WTC11 (cell line): ENCODE measurements at regions not wholly inside any gene's neighbourhood (a gene's known extent, or its start where the extent isn't known, plus 50 kb on each side); places are given as distances from the start of the nearest gene placed in this dataset.

Experiments used
- ATAC-seq: fragments of 200-7000 bp; cut with Tn5 transposase; 2 replicates; pipeline ENCODE4 v1.10.0; 2021; ENCODE audit warnings: mild to moderate bottlenecking, moderate library complexity
- CTCF ChIA-PET: fragments of 300-600 bp; sonication (Branson Sonifier 250); formaldehyde crosslinking; loops from one replicate; lab custom pipeline; 2021; ENCODE audit warnings: antibody characterized with exemption; lab: Charles Lee
- POLR2A ChIA-PET: fragments of 350-600 bp; sonication (Branson Sonifier 250); formaldehyde crosslinking; loops from one replicate; lab custom pipeline; 2021; ENCODE audit warnings: antibody characterized with exemption; lab: Charles Lee
- DNase-seq: peaks from one replicate; pipeline ENCODE4 v3.0.0; 2021; ENCODE audit warnings: low spot score
- H3K27ac Mint-ChIP-seq: 2 replicates; pipeline ENCODE4 v1.8.0; 2021; ENCODE audit warnings: mixed read lengths
- H3K27me3 Mint-ChIP-seq: 2 replicates; pipeline ENCODE4 v1.8.0; 2021; ENCODE audit warnings: low read depth, mild to moderate bottlenecking, moderate library complexity, mixed read lengths
- H3K36me3 Mint-ChIP-seq: 2 replicates; pipeline ENCODE4 v1.8.0; 2021; ENCODE audit warnings: mixed read lengths
- H3K4me1 Mint-ChIP-seq: 2 replicates; pipeline ENCODE4 v1.8.0; 2022; ENCODE audit warnings: mixed read lengths
- H3K4me3 Mint-ChIP-seq: 2 replicates; pipeline ENCODE4 v1.8.0; 2021; ENCODE audit warnings: mild to moderate bottlenecking, moderate library complexity, mixed read lengths
- H3K9me3 Mint-ChIP-seq: 2 replicates; pipeline ENCODE4 v1.8.0; 2021; ENCODE audit warnings: mixed read lengths
- ATF1 ChIP-seq: sonication (generic); formaldehyde crosslinking; IDR thresholded peaks from 2 replicates; pipeline ENCODE4 v1.8.1; 2023; ENCODE audit warnings: mild to moderate bottlenecking, moderate library complexity, missing genetic modification reagents
- CBFB ChIP-seq: sonication (generic); formaldehyde crosslinking; IDR thresholded peaks from 2 replicates; pipeline ENCODE4 v1.8.1; 2022; ENCODE audit warnings: mild to moderate bottlenecking, low read depth, missing genetic modification reagents
- CREM ChIP-seq: sonication (generic); formaldehyde crosslinking; IDR thresholded peaks from 2 replicates; pipeline ENCODE4 v1.8.1; 2022; ENCODE audit warnings: mild to moderate bottlenecking, missing genetic modification reagents, moderate library complexity
- ELF4 ChIP-seq: sonication (generic); formaldehyde crosslinking; IDR thresholded peaks from 2 replicates; pipeline ENCODE4 v1.8.1; 2022; ENCODE audit warnings: low read depth, mild to moderate bottlenecking, moderate library complexity, missing genetic modification reagents
- ESRRA ChIP-seq: sonication (generic); formaldehyde crosslinking; IDR thresholded peaks from 2 replicates; pipeline ENCODE4 v1.8.1; 2022; ENCODE audit warnings: mild to moderate bottlenecking, missing genetic modification reagents, borderline replicate concordance
- ETV6 ChIP-seq: sonication (generic); formaldehyde crosslinking; IDR thresholded peaks from 2 replicates; pipeline ENCODE4 v1.8.1; 2022; ENCODE audit warnings: mild to moderate bottlenecking, missing genetic modification reagents
- GRHL2 ChIP-seq: fragments of 250-450 bp; sonication (Bioruptor Pico); IDR thresholded peaks from 2 replicates; pipeline ENCODE4 v1.8.0; 2022; ENCODE audit warnings: mild to moderate bottlenecking, moderate library complexity; ENCODE audit not compliant: insufficient replicate concordance, severe bottlenecking
- HMGA2 ChIP-seq: fragments of 250-450 bp; sonication (Bioruptor Pico); IDR thresholded peaks from 2 replicates; pipeline ENCODE4 v1.4.0; 2021; ENCODE audit warnings: mild to moderate bottlenecking, moderate library complexity
- JAZF1 ChIP-seq: fragments of 250-450 bp; sonication (Bioruptor Pico); IDR thresholded peaks from 2 replicates; pipeline ENCODE4 v1.9.0; 2021; ENCODE audit warnings: moderate library complexity, mild to moderate bottlenecking, inconsistent platforms
- KAT7 ChIP-seq: sonication (generic); formaldehyde crosslinking; IDR thresholded peaks from 2 replicates; pipeline ENCODE4 v1.8.1; 2023; ENCODE audit warnings: missing genetic modification reagents, mild to moderate bottlenecking, borderline replicate concordance
- NFE2L1 ChIP-seq: sonication (generic); formaldehyde crosslinking; IDR thresholded peaks from 2 replicates; pipeline ENCODE4 v1.8.1; 2023; ENCODE audit warnings: missing genetic modification reagents
- NFYB ChIP-seq: sonication (generic); formaldehyde crosslinking; conservative IDR thresholded peaks from 2 replicates; pipeline ENCODE4 v1.8.0; 2022; ENCODE audit warnings: low read depth, missing genetic modification reagents
- NR1H2 ChIP-seq: sonication (generic); formaldehyde crosslinking; IDR thresholded peaks from 2 replicates; pipeline ENCODE4 v1.9.0; 2021; ENCODE audit warnings: mild to moderate bottlenecking, moderate library complexity, missing genetic modification reagents
- RELA ChIP-seq: sonication (generic); formaldehyde crosslinking; IDR thresholded peaks from 2 replicates; pipeline ENCODE4 v1.8.1; 2022; ENCODE audit warnings: missing genetic modification reagents, mild to moderate bottlenecking, borderline replicate concordance
- TCF7 ChIP-seq: sonication (generic); formaldehyde crosslinking; IDR thresholded peaks from 2 replicates; pipeline ENCODE4 v1.8.0; 2022; ENCODE audit warnings: mild to moderate bottlenecking, low read depth, missing genetic modification reagents, moderate library complexity
- TEAD1 ChIP-seq: sonication (generic); formaldehyde crosslinking; IDR thresholded peaks from 2 replicates; pipeline ENCODE4 v1.8.0; 2022; ENCODE audit warnings: mild to moderate bottlenecking, missing genetic modification reagents
- ZBTB21 ChIP-seq: sonication (generic); formaldehyde crosslinking; IDR thresholded peaks from 2 replicates; pipeline ENCODE4 v1.8.1; 2023; ENCODE audit warnings: mild to moderate bottlenecking, missing genetic modification reagents, borderline replicate concordance
- ZNF121 ChIP-seq: sonication (generic); formaldehyde crosslinking; IDR thresholded peaks from 2 replicates; pipeline ENCODE4 v1.8.0; 2023; ENCODE audit warnings: missing genetic modification reagents
- ZNF138 ChIP-seq: sonication (generic); formaldehyde crosslinking; conservative IDR thresholded peaks from 2 replicates; pipeline ENCODE4 v1.8.1; 2022; ENCODE audit warnings: mild to moderate bottlenecking, moderate library complexity, missing genetic modification reagents
- ZNF396 ChIP-seq: fragments of 250-450 bp; sonication (Bioruptor Pico); IDR thresholded peaks from 2 replicates; pipeline ENCODE4 v1.8.0; 2021; ENCODE audit warnings: mild to moderate bottlenecking, moderate library complexity, borderline replicate concordance
- ZNF423 ChIP-seq: fragments of 250-450 bp; sonication (Bioruptor Pico); IDR thresholded peaks from 2 replicates; pipeline ENCODE4 v2.1.2; 2022; ENCODE audit warnings: mild to moderate bottlenecking, moderate library complexity
- TF ChIP-seq, protein P1 (sequence below): sonication (generic); formaldehyde crosslinking; IDR thresholded peaks from 2 replicates; pipeline ENCODE4 v1.8.1; 2022; ENCODE audit warnings: mild to moderate bottlenecking, missing genetic modification reagents, moderate library complexity, borderline replicate concordance
- TF ChIP-seq, protein P2 (sequence below): sonication (generic); formaldehyde crosslinking; IDR thresholded peaks from 2 replicates; pipeline ENCODE4 v1.8.1; 2023; ENCODE audit warnings: mild to moderate bottlenecking, moderate library complexity, missing genetic modification reagents
- TF ChIP-seq, protein P3 (sequence below): sonication (generic); formaldehyde crosslinking; IDR thresholded peaks from 2 replicates; pipeline ENCODE4 v1.8.0; 2022; ENCODE audit warnings: mild to moderate bottlenecking, missing genetic modification reagents
- TF ChIP-seq, protein P4 (sequence below): sonication (generic); formaldehyde crosslinking; IDR thresholded peaks from 2 replicates; pipeline ENCODE4 v1.8.1; 2023; ENCODE audit warnings: mild to moderate bottlenecking, missing genetic modification reagents
- TF ChIP-seq, protein P5 (sequence below): fragments of 250-450 bp; sonication (Bioruptor Pico); IDR thresholded peaks from 2 replicates; pipeline ENCODE4 v1.9.0; 2021; ENCODE audit warnings: moderate library complexity, mild to moderate bottlenecking, inconsistent platforms, borderline replicate concordance
- TF ChIP-seq, protein P6 (sequence below): sonication (generic); formaldehyde crosslinking; IDR thresholded peaks from 2 replicates; pipeline ENCODE4 v1.8.1; 2023; ENCODE audit warnings: mild to moderate bottlenecking, missing genetic modification reagents, moderate library complexity

DNA sequence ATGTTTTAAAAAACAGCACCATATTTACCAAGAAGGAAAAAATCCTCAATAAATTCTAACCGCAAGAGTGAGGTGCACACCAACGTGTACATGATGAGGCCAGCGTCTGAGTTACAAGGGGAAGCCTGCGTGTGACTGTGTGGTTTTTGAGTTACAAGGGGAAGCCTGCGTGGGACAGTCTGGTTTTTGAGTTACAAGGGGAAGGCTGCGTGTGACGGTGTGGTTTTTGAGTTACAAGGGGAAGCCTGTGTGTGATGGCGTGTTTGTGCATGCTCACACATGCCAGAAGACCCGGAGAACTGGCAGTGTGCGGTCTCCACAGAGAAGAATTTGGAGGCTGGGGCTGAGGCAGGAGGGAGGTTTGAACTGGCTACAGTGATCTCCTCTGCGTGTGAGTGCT lies 1376.4 kb downstream of the TBC1D22A start:
- no peak for TF ChIP-seq NFE2L1
- no peak for TF ChIP-seq ZNF396 (CRISPR knock-in tag)
- no peak for TF ChIP-seq NFYB (CRISPR knock-in tag)
- TF ChIP-seq, protein P1, sequence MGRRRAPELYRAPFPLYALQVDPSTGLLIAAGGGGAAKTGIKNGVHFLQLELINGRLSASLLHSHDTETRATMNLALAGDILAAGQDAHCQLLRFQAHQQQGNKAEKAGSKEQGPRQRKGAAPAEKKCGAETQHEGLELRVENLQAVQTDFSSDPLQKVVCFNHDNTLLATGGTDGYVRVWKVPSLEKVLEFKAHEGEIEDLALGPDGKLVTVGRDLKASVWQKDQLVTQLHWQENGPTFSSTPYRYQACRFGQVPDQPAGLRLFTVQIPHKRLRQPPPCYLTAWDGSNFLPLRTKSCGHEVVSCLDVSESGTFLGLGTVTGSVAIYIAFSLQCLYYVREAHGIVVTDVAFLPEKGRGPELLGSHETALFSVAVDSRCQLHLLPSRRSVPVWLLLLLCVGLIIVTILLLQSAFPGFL (CRISPR knock-in tag), result no peak
- TF ChIP-seq ZNF121, result no peak
- TF ChIP-seq, protein P2, sequence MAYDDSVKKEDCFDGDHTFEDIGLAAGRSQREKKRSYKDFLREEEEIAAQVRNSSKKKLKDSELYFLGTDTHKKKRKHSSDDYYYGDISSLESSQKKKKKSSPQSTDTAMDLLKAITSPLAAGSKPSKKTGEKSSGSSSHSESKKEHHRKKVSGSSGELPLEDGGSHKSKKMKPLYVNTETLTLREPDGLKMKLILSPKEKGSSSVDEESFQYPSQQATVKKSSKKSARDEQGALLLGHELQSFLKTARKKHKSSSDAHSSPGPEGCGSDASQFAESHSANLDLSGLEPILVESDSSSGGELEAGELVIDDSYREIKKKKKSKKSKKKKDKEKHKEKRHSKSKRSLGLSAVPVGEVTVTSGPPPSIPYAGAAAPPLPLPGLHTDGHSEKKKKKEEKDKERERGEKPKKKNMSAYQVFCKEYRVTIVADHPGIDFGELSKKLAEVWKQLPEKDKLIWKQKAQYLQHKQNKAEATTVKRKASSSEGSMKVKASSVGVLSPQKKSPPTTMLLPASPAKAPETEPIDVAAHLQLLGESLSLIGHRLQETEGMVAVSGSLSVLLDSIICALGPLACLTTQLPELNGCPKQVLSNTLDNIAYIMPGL, result no peak
- no peak for TF ChIP-seq GRHL2 (CRISPR knock-in tag)
- TF ChIP-seq ESRRA, result no peak
- TF ChIP-seq TEAD1 (CRISPR knock-in tag), result no peak
- no peak for TF ChIP-seq ZNF138 (CRISPR knock-in tag)
- no peak for TF ChIP-seq HMGA2 (CRISPR knock-in tag)
- TF ChIP-seq CBFB (CRISPR knock-in tag), result no peak
- no peak for TF ChIP-seq NR1H2 (CRISPR knock-in tag)
- no peak for TF ChIP-seq ZNF423 (CRISPR knock-in tag)
- TF ChIP-seq, protein P3, sequence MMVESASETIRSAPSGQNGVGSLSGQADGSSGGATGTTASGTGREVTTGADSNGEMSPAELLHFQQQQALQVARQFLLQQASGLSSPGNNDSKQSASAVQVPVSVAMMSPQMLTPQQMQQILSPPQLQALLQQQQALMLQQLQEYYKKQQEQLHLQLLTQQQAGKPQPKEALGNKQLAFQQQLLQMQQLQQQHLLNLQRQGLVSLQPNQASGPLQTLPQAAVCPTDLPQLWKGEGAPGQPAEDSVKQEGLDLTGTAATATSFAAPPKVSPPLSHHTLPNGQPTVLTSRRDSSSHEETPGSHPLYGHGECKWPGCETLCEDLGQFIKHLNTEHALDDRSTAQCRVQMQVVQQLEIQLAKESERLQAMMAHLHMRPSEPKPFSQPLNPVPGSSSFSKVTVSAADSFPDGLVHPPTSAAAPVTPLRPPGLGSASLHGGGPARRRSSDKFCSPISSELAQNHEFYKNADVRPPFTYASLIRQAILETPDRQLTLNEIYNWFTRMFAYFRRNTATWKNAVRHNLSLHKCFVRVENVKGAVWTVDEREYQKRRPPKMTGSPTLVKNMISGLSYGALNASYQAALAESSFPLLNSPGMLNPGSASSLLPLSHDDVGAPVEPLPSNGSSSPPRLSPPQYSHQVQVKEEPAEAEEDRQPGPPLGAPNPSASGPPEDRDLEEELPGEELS (CRISPR knock-in tag), result no peak
- no peak for TF ChIP-seq TCF7 (CRISPR knock-in tag)
- no peak for ATAC-seq
- CTCF ChIA-PET, result no interaction called here
- H3K4me3 Mint-ChIP-seq, result no peak overlapping the region
- POLR2A ChIA-PET, result no interaction called here
- DNase-seq, result no peak
- peaks cover 9% of the 10 kb centered on the region for H3K36me3 Mint-ChIP-seq
- peaks cover 18% of the 10 kb centered on the region for H3K9me3 Mint-ChIP-seq
- no peak overlapping the region for H3K27ac Mint-ChIP-seq
- H3K27me3 Mint-ChIP-seq, result peaks cover 3% of the 10 kb centered on the region; the same call in 1 of the 2 replicates
- peaks cover 5% of the 10 kb centered on the region for H3K4me1 Mint-ChIP-seq

DNA sequence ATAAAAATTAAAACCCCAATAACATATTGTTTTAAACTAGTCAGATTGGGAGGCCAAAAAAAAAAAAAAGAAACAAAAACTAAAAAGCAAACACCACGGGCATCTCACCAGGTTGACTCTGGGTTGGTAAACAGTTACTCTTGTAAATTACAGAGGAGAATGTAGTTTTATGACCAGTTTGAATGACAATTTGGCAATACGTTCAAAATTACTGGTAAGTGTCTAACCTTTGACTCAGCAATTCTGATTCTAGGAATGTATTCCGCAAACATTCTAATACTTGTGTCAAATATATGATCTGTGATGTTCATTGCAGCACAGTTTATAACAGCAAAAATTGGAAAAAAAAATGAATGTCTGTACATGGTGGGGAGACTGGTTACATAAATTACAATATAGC lies 1376.0 kb downstream of the TBC1D22A start:
- Mint-ChIP-seq H3K4me3 (no peak overlapping the region), H3K27me3 (peaks cover 3% of the 10 kb centered on the region; the same call in 1 of the 2 replicates), H3K36me3 (peaks cover 9% of the 10 kb centered on the region), H3K9me3 (peaks cover 18% of the 10 kb centered on the region), H3K27ac (no peak overlapping the region), H3K4me1 (peaks cover 5% of the 10 kb centered on the region)
- ChIA-PET POLR2A (no interaction called here), CTCF (no interaction called here)
- no peak for DNase-seq
- no peak for ATAC-seq
- TF ChIP-seq GRHL2 (CRISPR knock-in tag), result no peak
- no peak for TF ChIP-seq NR1H2 (CRISPR knock-in tag)
- TF ChIP-seq KAT7 (CRISPR knock-in tag), result no peak
- no peak for TF ChIP-seq TCF7 (CRISPR knock-in tag)

DNA sequence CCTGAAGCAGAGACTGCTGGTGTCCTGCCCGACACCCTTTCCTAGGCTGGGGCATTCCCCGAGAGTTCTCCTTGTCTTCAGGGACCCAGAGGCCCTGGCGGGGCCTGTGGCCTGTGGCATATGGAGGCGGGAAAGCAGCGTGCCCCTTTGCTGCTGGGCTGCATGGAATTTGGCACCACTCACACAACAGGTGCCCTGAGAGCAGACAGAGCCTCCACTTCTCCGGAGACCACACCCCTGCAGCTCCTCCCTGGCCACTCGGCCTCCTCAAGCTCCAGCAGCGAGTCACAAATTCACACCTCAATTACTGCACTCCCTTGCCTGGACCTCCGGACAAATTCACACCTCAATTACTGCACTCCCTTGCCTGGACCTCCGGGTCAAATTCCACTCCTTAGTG lies 1375.2 kb downstream of the TBC1D22A start:
- POLR2A ChIA-PET, result no interaction called here
- Mint-ChIP-seq H3K4me3 (no peak overlapping the region), H3K4me1 (peaks cover 5% of the 10 kb centered on the region), H3K27me3 (peaks cover 3% of the 10 kb centered on the region; the same call in 1 of the 2 replicates), H3K9me3 (peaks cover 10% of the 10 kb centered on the region), H3K27ac (no peak overlapping the region), H3K36me3 (peaks cover 9% of the 10 kb centered on the region)
- CTCF ChIA-PET, result no interaction called here
- no peak for DNase-seq
- TF ChIP-seq ZNF138 (CRISPR knock-in tag) (no peak), KAT7 (CRISPR knock-in tag) (no peak), ELF4 (CRISPR knock-in tag) (no peak), ETV6 (CRISPR knock-in tag) (no peak), CREM (no peak), JAZF1 (CRISPR knock-in tag) (no peak), ZNF121 (no peak), RELA (no peak), ATF1 (CRISPR knock-in tag) (no peak), ZBTB21 (CRISPR knock-in tag) (no peak)
- TF ChIP-seq, protein P4, sequence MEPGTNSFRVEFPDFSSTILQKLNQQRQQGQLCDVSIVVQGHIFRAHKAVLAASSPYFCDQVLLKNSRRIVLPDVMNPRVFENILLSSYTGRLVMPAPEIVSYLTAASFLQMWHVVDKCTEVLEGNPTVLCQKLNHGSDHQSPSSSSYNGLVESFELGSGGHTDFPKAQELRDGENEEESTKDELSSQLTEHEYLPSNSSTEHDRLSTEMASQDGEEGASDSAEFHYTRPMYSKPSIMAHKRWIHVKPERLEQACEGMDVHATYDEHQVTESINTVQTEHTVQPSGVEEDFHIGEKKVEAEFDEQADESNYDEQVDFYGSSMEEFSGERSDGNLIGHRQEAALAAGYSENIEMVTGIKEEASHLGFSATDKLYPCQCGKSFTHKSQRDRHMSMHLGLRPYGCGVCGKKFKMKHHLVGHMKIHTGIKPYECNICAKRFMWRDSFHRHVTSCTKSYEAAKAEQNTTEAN (CRISPR knock-in tag), result no peak
- TF ChIP-seq, protein P5, sequence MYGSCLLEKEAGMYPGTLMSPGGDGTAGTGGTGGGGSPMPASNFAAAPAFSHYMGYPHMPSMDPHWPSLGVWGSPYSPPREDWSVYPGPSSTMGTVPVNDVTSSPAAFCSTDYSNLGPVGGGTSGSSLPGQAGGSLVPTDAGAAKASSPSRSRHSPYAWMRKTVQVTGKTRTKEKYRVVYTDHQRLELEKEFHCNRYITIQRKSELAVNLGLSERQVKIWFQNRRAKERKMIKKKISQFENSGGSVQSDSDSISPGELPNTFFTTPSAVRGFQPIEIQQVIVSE (CRISPR knock-in tag), result no peak
- TF ChIP-seq, protein P6, sequence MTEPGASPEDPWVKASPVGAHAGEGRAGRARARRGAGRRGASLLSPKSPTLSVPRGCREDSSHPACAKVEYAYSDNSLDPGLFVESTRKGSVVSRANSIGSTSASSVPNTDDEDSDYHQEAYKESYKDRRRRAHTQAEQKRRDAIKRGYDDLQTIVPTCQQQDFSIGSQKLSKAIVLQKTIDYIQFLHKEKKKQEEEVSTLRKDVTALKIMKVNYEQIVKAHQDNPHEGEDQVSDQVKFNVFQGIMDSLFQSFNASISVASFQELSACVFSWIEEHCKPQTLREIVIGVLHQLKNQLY, result no peak
- ATAC-seq, result no peak
